ENCODE measurements at regions not wholly inside any gene's neighbourhood (a gene's known extent, or its start where the extent isn't known, plus 50 kb on each side); places are given as distances from the start of the nearest gene placed in this dataset.

DNA sequence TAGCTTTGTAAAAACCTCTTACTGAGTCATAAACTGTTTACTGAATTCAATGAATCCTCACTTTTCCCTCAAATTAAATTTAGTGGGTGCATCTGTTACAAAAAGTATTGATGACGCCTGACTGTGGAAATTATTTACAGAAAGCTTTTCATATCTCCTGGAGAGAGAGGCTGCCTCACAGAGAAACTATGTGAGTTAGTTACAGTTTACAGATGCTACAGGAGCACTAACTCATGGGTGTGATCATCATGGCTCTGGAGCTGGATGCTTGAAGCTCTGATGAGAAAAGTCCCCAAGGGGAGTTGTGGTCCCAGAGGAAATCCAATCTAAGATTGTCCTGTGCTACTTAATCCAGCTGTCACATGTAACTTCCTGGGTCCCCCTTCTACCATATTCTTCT is 590.8 kb downstream of the LMO7 start:
- Histone ChIP-seq H3K4me3 (ENCODE audit: control insufficient read depth in 1 of 2, extremely low read depth in 1 of 2, low read length in 1 of 2) (no peak overlapping the region), H3K27ac (ENCODE audit: low read length) (no peak overlapping the region), H3K4me1 (ENCODE audit: control insufficient read depth in 1 of 2, extremely low read depth in 1 of 2, insufficient read depth in 2 of 2, low read length in 2 of 2) (no peaks in the 10 kb centered on the region), H3K36me3 (ENCODE audit: control insufficient read depth in 2 of 2, extremely low read depth in 1 of 2, insufficient read depth in 1 of 2, low read length in 1 of 2) (no peaks in the 10 kb centered on the region), H3K27me3 (replicated peaks in 1 of 2; ENCODE audit: control insufficient read depth in 2 of 2, extremely low read depth in 1 of 2, insufficient read depth in 2 of 2, low read length in 1 of 2) (no peaks in the 10 kb centered on the region), H3K9me3 (no peaks in the 10 kb centered on the region)
- H3K36me3 Mint-ChIP-seq = no peaks in the 10 kb centered on the region
- DNase-seq (no peak), ATAC-seq (replicated peaks in 1 of 4) (no peak)
- H3K4me1 Mint-ChIP-seq = no peaks in the 10 kb centered on the region
- peaks cover 0 to 9% of the 10 kb centered on the region in 2 donors for H3K27me3 Mint-ChIP-seq
- H3K4me3 Mint-ChIP-seq = no peak overlapping the region
- CTCF ChIA-PET = interaction anchor here in 1 of 2 donors (0.6 kb wide), 1 partner anchor 707 kb away, joined by 5 read pairs; no protein-coding TSS in a partner anchor
- no peak overlapping the region for H3K27ac Mint-ChIP-seq
- no CpG with 5 or more reads among the region's 1 CpG for WGBS (ENCODE audit: insufficient coverage)
- POLR2A ChIA-PET = no interaction called here
- H3K9me3 Mint-ChIP-seq = peaks cover 0 to 4% (median 0%) of the 10 kb centered on the region in 3 donors

DNA sequence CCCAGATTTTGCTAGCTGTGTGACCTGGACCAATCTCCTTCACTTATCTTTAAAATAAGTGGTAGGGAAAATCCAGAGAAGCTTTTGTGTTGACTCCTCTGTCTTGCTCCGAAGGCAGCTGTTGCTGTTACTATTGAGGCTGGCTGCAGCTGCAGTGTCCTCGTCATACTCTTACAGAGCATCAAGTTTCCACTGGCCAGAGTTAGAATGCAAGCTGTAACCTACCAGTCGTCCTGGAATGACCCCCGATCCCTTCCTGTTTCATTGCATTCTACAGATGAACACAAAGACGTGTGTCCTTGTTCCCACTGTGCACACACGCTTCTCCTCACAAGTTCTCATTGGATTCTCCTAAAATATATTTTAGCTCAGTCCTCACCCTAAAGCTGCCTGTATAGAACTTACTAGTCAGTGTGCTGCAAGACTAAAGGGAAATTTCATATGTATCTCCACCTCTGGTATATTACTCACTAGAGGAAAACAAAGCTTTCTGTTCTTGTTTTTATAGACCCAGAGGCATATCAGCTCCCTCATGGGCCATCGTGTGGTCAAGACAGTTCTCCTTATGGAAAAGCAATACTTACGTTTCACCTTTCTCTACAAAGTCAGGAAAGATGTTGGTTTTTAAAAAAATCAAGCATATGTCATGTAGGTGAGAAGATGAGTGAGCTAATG is 589.8 kb downstream of the LMO7 start:
- no peak overlapping the region for H3K27ac ChIP-seq (ENCODE audit: low read length)
- WGBS (ENCODE audit: insufficient coverage) = 76% methylated on average over 3 of the region's 8 CpGs
- H3K4me3 ChIP-seq (ENCODE audit: control insufficient read depth in 1 of 2, extremely low read depth in 1 of 2, low read length in 1 of 2) = no peak overlapping the region
- H3K27ac Mint-ChIP-seq = no peak overlapping the region
- no peak for ATAC-seq (replicated peaks in 1 of 4)
- no peak for DNase-seq
- H3K27me3 ChIP-seq (replicated peaks in 1 of 2; ENCODE audit: control insufficient read depth in 2 of 2, extremely low read depth in 1 of 2, insufficient read depth in 2 of 2, low read length in 1 of 2) = no peaks in the 10 kb centered on the region
- no peaks in the 10 kb centered on the region for H3K36me3 ChIP-seq (ENCODE audit: control insufficient read depth in 2 of 2, extremely low read depth in 1 of 2, insufficient read depth in 1 of 2, low read length in 1 of 2)
- no peaks in the 10 kb centered on the region for H3K9me3 ChIP-seq
- H3K9me3 Mint-ChIP-seq = peaks cover 0 to 4% (median 0%) of the 10 kb centered on the region in 3 donors
- no peaks in the 10 kb centered on the region for H3K4me1 Mint-ChIP-seq
- H3K36me3 Mint-ChIP-seq = no peaks in the 10 kb centered on the region
- peaks cover 0 to 9% of the 10 kb centered on the region in 2 donors for H3K27me3 Mint-ChIP-seq
- ChIA-PET CTCF (interaction anchor here in 1 of 2 donors (0.6 kb wide), 1 partner anchor 708 kb away, joined by 5 read pairs; no protein-coding TSS in a partner anchor), POLR2A (no interaction called here)
- H3K4me3 Mint-ChIP-seq = no peak overlapping the region
- H3K4me1 ChIP-seq (ENCODE audit: control insufficient read depth in 1 of 2, extremely low read depth in 1 of 2, insufficient read depth in 2 of 2, low read length in 2 of 2) = no peaks in the 10 kb centered on the region

DNA sequence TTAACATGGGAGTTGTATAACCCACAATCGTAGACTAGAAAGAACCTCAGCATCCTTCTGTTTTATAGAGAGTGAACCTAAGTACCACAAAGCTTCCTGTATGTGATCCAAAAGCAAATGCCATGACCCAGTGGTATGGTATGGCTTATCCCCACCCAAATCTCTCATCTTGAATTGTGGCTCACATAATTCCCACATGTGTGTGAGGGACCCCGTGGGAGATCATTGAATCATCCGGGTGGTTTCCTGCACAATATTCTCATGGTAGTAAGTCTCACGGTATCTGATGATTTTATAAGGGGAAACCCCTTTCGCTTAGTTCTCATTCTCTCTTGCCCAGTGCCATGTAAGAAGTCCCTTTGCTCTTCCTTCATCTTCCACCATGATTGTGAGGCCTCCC is 587.9 kb downstream of the LMO7 start:
- H3K36me3 ChIP-seq (ENCODE audit: control insufficient read depth in 2 of 2, extremely low read depth in 1 of 2, insufficient read depth in 1 of 2, low read length in 1 of 2) = no peaks in the 10 kb centered on the region
- H3K27me3 ChIP-seq (replicated peaks in 1 of 2; ENCODE audit: control insufficient read depth in 2 of 2, extremely low read depth in 1 of 2, insufficient read depth in 2 of 2, low read length in 1 of 2) = no peaks in the 10 kb centered on the region
- WGBS (ENCODE audit: insufficient coverage) = 87% methylated on average over 3 of the region's 5 CpGs
- no peaks in the 10 kb centered on the region for H3K4me1 ChIP-seq (ENCODE audit: control insufficient read depth in 1 of 2, extremely low read depth in 1 of 2, insufficient read depth in 2 of 2, low read length in 2 of 2)
- H3K9me3 ChIP-seq = no peaks in the 10 kb centered on the region
- no peak overlapping the region for H3K27ac Mint-ChIP-seq
- no peaks in the 10 kb centered on the region for H3K4me1 Mint-ChIP-seq
- CTCF ChIA-PET = no interaction called here
- POLR2A ChIA-PET = no interaction called here
- no peak overlapping the region for H3K4me3 ChIP-seq (ENCODE audit: control insufficient read depth in 1 of 2, extremely low read depth in 1 of 2, low read length in 1 of 2)
- peaks cover 0 to 4% (median 0%) of the 10 kb centered on the region in 3 donors for H3K9me3 Mint-ChIP-seq
- no peak for ATAC-seq (replicated peaks in 1 of 4)
- no peak overlapping the region for H3K27ac ChIP-seq (ENCODE audit: low read length)
- no peak for DNase-seq
- H3K36me3 Mint-ChIP-seq = no peaks in the 10 kb centered on the region
- H3K4me3 Mint-ChIP-seq = no peak overlapping the region
- peaks cover 0 to 9% of the 10 kb centered on the region in 2 donors for H3K27me3 Mint-ChIP-seq

DNA sequence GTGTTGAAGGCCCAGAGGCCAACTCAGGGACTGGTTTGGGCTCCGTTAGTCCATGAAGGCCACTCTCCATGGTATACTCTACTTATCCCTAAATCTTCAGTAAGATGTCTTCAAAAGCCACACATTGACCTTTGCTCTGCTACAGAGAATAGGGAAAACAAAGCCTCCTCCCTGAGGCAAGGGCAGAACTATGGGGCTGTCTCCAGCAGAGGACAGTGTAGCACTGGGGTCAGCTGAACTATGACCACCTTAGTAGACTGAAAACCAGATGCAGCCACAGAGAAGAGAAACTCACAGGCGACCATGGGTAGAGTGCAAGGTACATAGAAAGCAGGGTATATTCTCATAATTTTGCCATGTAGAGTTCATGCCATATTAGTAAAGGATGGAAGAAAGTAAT is 587.4 kb downstream of the LMO7 start:
- ChIA-PET CTCF (no interaction called here), POLR2A (no interaction called here)
- no peak overlapping the region for H3K4me3 Mint-ChIP-seq
- no peaks in the 10 kb centered on the region for H3K4me1 Mint-ChIP-seq
- ATAC-seq (replicated peaks in 1 of 4) (no peak), DNase-seq (no peak)
- Histone ChIP-seq H3K9me3 (no peaks in the 10 kb centered on the region), H3K36me3 (ENCODE audit: control insufficient read depth in 2 of 2, extremely low read depth in 1 of 2, insufficient read depth in 1 of 2, low read length in 1 of 2) (no peaks in the 10 kb centered on the region), H3K27ac (ENCODE audit: low read length) (no peak overlapping the region), H3K4me1 (ENCODE audit: control insufficient read depth in 1 of 2, extremely low read depth in 1 of 2, insufficient read depth in 2 of 2, low read length in 2 of 2) (no peaks in the 10 kb centered on the region), H3K4me3 (ENCODE audit: control insufficient read depth in 1 of 2, extremely low read depth in 1 of 2, low read length in 1 of 2) (no peak overlapping the region), H3K27me3 (replicated peaks in 1 of 2; ENCODE audit: control insufficient read depth in 2 of 2, extremely low read depth in 1 of 2, insufficient read depth in 2 of 2, low read length in 1 of 2) (no peaks in the 10 kb centered on the region)
- no peaks in the 10 kb centered on the region for H3K36me3 Mint-ChIP-seq
- 61% methylated on average over 2 of the region's 2 CpGs for WGBS (ENCODE audit: insufficient coverage)
- H3K27me3 Mint-ChIP-seq = peaks cover 0 to 9% of the 10 kb centered on the region in 2 donors
- H3K9me3 Mint-ChIP-seq = peaks cover 0 to 4% (median 0%) of the 10 kb centered on the region in 3 donors
- H3K27ac Mint-ChIP-seq = no peak overlapping the region

DNA sequence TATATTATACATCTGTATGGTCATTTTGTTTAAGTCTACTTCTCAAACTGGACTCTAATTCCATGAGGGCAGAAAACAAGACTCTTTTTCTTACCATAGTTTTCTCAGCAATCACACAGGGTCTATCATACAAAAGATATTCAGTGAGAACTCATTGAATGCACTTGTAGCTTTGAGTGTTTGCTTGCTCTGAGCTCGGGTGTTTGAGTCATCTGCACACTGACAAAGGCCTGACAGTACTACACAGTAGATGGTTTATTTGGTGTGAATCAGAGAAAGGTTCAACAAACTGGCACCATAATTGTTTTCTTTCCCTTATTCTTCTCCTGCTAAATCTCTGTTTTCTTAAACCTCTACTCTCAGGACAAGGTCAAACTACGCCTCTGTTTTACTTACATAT is 586.4 kb downstream of the LMO7 start:
- H3K27ac ChIP-seq (ENCODE audit: low read length) = no peak overlapping the region
- Mint-ChIP-seq H3K27ac (no peak overlapping the region), H3K4me1 (no peaks in the 10 kb centered on the region), H3K4me3 (no peak overlapping the region), H3K36me3 (no peaks in the 10 kb centered on the region), H3K9me3 (peaks cover 0 to 4% (median 0%) of the 10 kb centered on the region in 3 donors), H3K27me3 (peaks cover 0 to 9% of the 10 kb centered on the region in 2 donors)
- no peaks in the 10 kb centered on the region for H3K9me3 ChIP-seq
- no peak for DNase-seq
- no CpG with 5 or more reads among the region's 2 CpGs for WGBS (ENCODE audit: insufficient coverage)
- H3K4me3 ChIP-seq (ENCODE audit: control insufficient read depth in 1 of 2, extremely low read depth in 1 of 2, low read length in 1 of 2) = no peak overlapping the region
- no peaks in the 10 kb centered on the region for H3K27me3 ChIP-seq (replicated peaks in 1 of 2; ENCODE audit: control insufficient read depth in 2 of 2, extremely low read depth in 1 of 2, insufficient read depth in 2 of 2, low read length in 1 of 2)
- no peak for ATAC-seq (replicated peaks in 1 of 4)
- H3K4me1 ChIP-seq (ENCODE audit: control insufficient read depth in 1 of 2, extremely low read depth in 1 of 2, insufficient read depth in 2 of 2, low read length in 2 of 2) = no peaks in the 10 kb centered on the region
- ChIA-PET POLR2A (no interaction called here), CTCF (no interaction called here)
- no peaks in the 10 kb centered on the region for H3K36me3 ChIP-seq (ENCODE audit: control insufficient read depth in 2 of 2, extremely low read depth in 1 of 2, insufficient read depth in 1 of 2, low read length in 1 of 2)

DNA sequence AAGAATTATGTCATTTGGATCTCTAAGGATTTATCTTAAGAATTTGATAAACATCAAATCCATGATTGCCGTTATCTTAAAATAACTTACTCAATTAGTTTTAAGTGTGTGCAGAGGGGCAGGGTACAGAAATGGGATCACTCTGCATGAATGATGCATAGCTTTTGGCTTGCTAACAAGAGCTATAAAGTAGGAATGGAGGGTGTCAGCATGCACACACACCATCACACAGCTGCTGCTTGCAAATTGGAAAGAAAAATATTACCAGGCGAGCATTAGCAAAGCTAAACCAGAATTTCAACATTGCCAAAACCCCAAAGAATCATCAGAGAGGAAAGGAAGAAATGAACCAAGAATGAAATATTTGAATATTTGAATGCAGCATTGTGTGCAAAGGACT is 580.6 kb downstream of the LMO7 start:
- Histone ChIP-seq H3K4me3 (ENCODE audit: control insufficient read depth in 1 of 2, extremely low read depth in 1 of 2, low read length in 1 of 2) (no peak overlapping the region), H3K27ac (ENCODE audit: low read length) (no peak overlapping the region), H3K27me3 (replicated peaks in 1 of 2; ENCODE audit: control insufficient read depth in 2 of 2, extremely low read depth in 1 of 2, insufficient read depth in 2 of 2, low read length in 1 of 2) (no peaks in the 10 kb centered on the region), H3K9me3 (no peaks in the 10 kb centered on the region), H3K36me3 (ENCODE audit: control insufficient read depth in 2 of 2, extremely low read depth in 1 of 2, insufficient read depth in 1 of 2, low read length in 1 of 2) (no peaks in the 10 kb centered on the region), H3K4me1 (ENCODE audit: control insufficient read depth in 1 of 2, extremely low read depth in 1 of 2, insufficient read depth in 2 of 2, low read length in 2 of 2) (no peaks in the 10 kb centered on the region)
- Mint-ChIP-seq H3K4me3 (no peak overlapping the region), H3K36me3 (no peaks in the 10 kb centered on the region), H3K4me1 (no peaks in the 10 kb centered on the region), H3K9me3 (no peaks in the 10 kb centered on the region), H3K27ac (no peak overlapping the region), H3K27me3 (no peaks in the 10 kb centered on the region)
- no peak for DNase-seq
- ATAC-seq (replicated peaks in 1 of 4) = no peak
- POLR2A ChIA-PET = no interaction called here
- CTCF ChIA-PET = no interaction called here
- no CpG with 5 or more reads among the region's 2 CpGs for WGBS (ENCODE audit: insufficient coverage)

DNA sequence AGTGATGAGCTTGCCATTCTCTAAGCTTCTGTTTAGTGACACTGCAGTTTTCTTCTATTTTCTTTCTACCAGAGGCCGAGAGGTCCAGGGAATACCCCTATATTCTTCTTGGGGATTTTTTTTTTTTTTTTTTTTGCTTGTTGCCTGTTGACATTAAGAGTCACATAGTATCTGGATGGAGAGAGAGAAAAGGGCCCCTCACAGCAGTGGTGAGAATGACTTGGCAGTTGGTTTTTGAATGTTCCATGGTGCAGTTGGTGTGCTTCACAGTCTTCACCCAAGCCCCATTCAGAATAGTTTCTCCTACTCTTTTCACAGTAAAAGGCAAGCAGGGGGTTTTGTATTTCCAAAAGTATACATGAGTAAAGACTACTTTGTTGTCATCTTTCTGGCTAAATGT is 577.9 kb downstream of the LMO7 start:
- ATAC-seq (replicated peaks in 1 of 4) = no peak
- Mint-ChIP-seq H3K9me3 (no peaks in the 10 kb centered on the region), H3K36me3 (no peaks in the 10 kb centered on the region), H3K27ac (no peak overlapping the region), H3K27me3 (no peaks in the 10 kb centered on the region), H3K4me1 (no peaks in the 10 kb centered on the region), H3K4me3 (no peak overlapping the region)
- no peak for DNase-seq
- ChIA-PET CTCF (no interaction called here), POLR2A (no interaction called here)
- Histone ChIP-seq H3K36me3 (ENCODE audit: control insufficient read depth in 2 of 2, extremely low read depth in 1 of 2, insufficient read depth in 1 of 2, low read length in 1 of 2) (no peaks in the 10 kb centered on the region), H3K9me3 (no peaks in the 10 kb centered on the region), H3K4me3 (ENCODE audit: control insufficient read depth in 1 of 2, extremely low read depth in 1 of 2, low read length in 1 of 2) (no peak overlapping the region), H3K27ac (ENCODE audit: low read length) (no peak overlapping the region), H3K27me3 (replicated peaks in 1 of 2; ENCODE audit: control insufficient read depth in 2 of 2, extremely low read depth in 1 of 2, insufficient read depth in 2 of 2, low read length in 1 of 2) (no peaks in the 10 kb centered on the region), H3K4me1 (ENCODE audit: control insufficient read depth in 1 of 2, extremely low read depth in 1 of 2, insufficient read depth in 2 of 2, low read length in 2 of 2) (no peaks in the 10 kb centered on the region)
- WGBS (ENCODE audit: insufficient coverage) = no CpG with 5 or more reads among the region's 1 CpG
